ENCODE measurements at regions not wholly inside any gene's neighbourhood (a gene's known extent, or its start where the extent isn't known, plus 50 kb on each side); places are given as distances from the start of the nearest gene placed in this dataset.
"Not testable (repeated sequence)": the region's sequence is repeated elsewhere in the genome, so short reads cannot be mapped to it uniquely, and the experiment has no call there.

DNA sequence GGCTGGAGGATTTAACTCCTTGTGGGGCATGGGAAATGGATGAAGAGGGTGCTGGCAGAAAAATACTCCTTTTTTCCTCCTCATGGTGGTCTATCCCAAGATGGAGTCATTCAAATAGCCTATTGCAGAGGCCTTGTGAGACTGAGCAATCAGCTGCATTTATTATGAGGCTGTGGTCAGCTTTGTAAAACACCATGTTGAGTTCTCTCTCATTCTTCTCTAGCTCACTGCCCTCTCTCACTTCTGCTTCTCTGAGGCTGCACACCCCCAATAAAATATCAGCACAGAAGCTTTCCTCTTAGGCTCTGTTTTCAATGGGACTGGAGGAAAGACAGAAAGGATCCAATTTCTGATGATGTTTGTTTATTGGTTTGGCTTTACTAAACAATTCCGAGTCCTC, 467.1 kb downstream of the ADCYAP1 start:
- WGBS: 92% methylated on average over 1 of the region's 1 CpG
- TF ChIP-seq YY1 (IDR thresholded peaks at IDR 0.05) (no peak), TAF1 (conservative IDR thresholded peaks at IDR 0.05) (no peak)
- TF ChIP-seq, protein P1, sequence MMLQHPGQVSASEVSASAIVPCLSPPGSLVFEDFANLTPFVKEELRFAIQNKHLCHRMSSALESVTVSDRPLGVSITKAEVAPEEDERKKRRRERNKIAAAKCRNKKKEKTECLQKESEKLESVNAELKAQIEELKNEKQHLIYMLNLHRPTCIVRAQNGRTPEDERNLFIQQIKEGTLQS (IDR thresholded peaks at IDR 0.05): no peak
- H3K9me3 ChIP-seq (ENCODE audit: control insufficient read depth in 4 of 4, low read length in 3 of 4): no peaks in the 10 kb centered on the region
- no peak overlapping the region for H3K9ac ChIP-seq (ENCODE audit: low read depth in 1 of 2, low read length in 2 of 2)
- H3K4me3 ChIP-seq (ENCODE audit: low read depth in 1 of 3, low read length in 3 of 3): no peak overlapping the region
- no peaks in the 10 kb centered on the region for H3K4me1 ChIP-seq (ENCODE audit: control insufficient read depth in 4 of 4, insufficient read depth in 4 of 4, low read length in 3 of 4)
- no peak overlapping the region for H3K27ac ChIP-seq (ENCODE audit: low read depth in 1 of 2, low read length in 2 of 2)
- no peak for DNase-seq (ENCODE audit: low spot score)
- H3K36me3 ChIP-seq (ENCODE audit: control insufficient read depth in 4 of 4, insufficient read depth in 3 of 4, low read depth in 1 of 4, low read length in 3 of 4): no peaks in the 10 kb centered on the region
- no peaks in the 10 kb centered on the region for H3K27me3 ChIP-seq (ENCODE audit: control insufficient read depth in 4 of 4, insufficient read depth in 4 of 4, low read length in 3 of 4)

DNA sequence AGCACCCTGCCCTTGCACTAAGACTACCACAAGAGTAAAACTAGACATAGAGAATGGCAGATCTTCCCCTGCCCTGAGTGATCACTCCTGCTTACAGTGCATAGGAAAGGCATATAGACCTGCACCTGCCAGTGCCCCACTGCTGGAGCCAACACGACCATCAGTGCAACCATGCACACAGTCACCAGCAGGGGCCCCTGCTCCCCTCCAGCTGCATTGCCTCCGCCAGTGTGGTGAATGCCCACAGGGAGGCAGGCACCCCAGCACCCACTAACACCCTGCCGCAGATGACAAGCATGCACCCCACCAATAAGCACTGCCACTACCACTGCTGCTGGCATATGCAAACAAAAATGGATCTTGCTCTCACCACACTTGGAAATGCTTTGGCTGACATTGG, 478.8 kb downstream of the ADCYAP1 start:
- no peaks in the 10 kb centered on the region for H3K27me3 ChIP-seq (ENCODE audit: control insufficient read depth in 4 of 4, insufficient read depth in 4 of 4, low read length in 3 of 4)
- TF ChIP-seq TAF1 (conservative IDR thresholded peaks at IDR 0.05) (no peak), HNF4A (conservative IDR thresholded peaks at IDR 0.05) (no peak), RAD21 (IDR thresholded peaks at IDR 0.05) (no peak), FOXA2 (IDR thresholded peaks at IDR 0.05) (no peak), GABPA (IDR thresholded peaks at IDR 0.05 in 1 of 2, conservative IDR thresholded peaks at IDR 0.05 in 1 of 2) (no peak), SP1 (IDR thresholded peaks at IDR 0.05) (no peak), HNF4G (IDR thresholded peaks at IDR 0.05) (no peak)
- TF ChIP-seq, protein P1 (IDR thresholded peaks at IDR 0.05): no peak
- H3K4me1 ChIP-seq (ENCODE audit: control insufficient read depth in 4 of 4, insufficient read depth in 4 of 4, low read length in 3 of 4): no peaks in the 10 kb centered on the region
- H3K27ac ChIP-seq (ENCODE audit: low read depth in 1 of 2, low read length in 2 of 2): no peak overlapping the region
- H3K36me3 ChIP-seq (ENCODE audit: control insufficient read depth in 4 of 4, insufficient read depth in 3 of 4, low read depth in 1 of 4, low read length in 3 of 4): no peaks in the 10 kb centered on the region
- no peaks in the 10 kb centered on the region for H3K9me3 ChIP-seq (ENCODE audit: control insufficient read depth in 4 of 4, low read length in 3 of 4)
- H3K4me3 ChIP-seq (ENCODE audit: low read depth in 1 of 3, low read length in 3 of 3): no peak overlapping the region
- no peak overlapping the region for H3K9ac ChIP-seq (ENCODE audit: low read depth in 1 of 2, low read length in 2 of 2)
- WGBS: 92% methylated on average over 3 of the region's 3 CpGs
- DNase-seq (ENCODE audit: low spot score): no peak

DNA sequence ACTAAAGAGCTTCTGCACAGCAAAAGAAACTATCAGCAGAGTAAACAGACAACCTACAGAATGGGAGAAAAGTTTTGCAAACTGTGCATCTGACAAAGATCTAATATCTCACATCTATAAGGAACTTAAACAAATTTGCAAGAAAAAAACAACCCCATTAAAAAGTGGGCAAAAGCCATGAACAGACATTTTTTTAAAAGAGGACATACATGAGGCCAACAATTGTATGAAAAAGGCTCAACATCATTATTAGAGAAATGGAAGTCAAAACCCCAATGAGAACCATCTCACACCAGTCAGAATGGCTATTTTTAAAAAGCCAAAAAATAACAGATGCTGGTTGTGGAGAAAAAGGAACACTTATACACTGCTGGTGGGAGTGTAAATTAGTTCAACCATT, 483.8 kb downstream of the ADCYAP1 start:
- H3K4me1 ChIP-seq (ENCODE audit: control insufficient read depth in 4 of 4, insufficient read depth in 4 of 4, low read length in 3 of 4): peaks cover 2 to 25% (median 21%) of the 10 kb centered on the region in 4 donors
- H3K36me3 ChIP-seq (ENCODE audit: control insufficient read depth in 4 of 4, insufficient read depth in 3 of 4, low read depth in 1 of 4, low read length in 3 of 4); H3K9me3 ChIP-seq (ENCODE audit: control insufficient read depth in 4 of 4, low read length in 3 of 4); H3K4me3 ChIP-seq (ENCODE audit: low read depth in 1 of 3, low read length in 3 of 3); DNase-seq (ENCODE audit: low spot score); H3K27me3 ChIP-seq (ENCODE audit: control insufficient read depth in 4 of 4, insufficient read depth in 4 of 4, low read length in 3 of 4); H3K27ac ChIP-seq (ENCODE audit: low read depth in 1 of 2, low read length in 2 of 2); H3K9ac ChIP-seq (ENCODE audit: low read depth in 1 of 2, low read length in 2 of 2): not testable (repeated sequence)

DNA sequence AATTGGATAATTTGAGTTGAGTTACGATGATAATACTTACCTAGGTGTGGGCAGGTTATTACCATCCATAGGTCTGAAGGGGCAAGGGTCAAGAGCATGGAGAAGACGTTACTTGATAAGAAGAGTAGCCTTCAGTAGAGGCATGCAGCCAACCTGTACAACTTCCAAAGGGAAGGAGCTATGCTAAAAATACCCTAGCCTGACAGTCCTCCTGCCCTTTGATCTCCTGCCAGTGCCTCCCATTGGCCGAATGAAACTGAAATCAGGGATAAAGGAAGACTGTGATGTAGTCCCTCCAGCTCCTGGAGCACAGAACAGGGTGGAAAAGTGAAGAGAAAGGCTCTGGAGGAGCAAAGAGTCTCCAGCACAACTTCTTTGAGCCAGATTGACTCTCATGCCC, 487.4 kb downstream of the ADCYAP1 start:
- H3K27me3 ChIP-seq (ENCODE audit: control insufficient read depth in 4 of 4, insufficient read depth in 4 of 4, low read length in 3 of 4): no peaks in the 10 kb centered on the region
- 19% methylated on average over 3 of the region's 3 CpGs for WGBS
- H3K27ac ChIP-seq (ENCODE audit: low read depth in 1 of 2, low read length in 2 of 2): peak overlapping the region in 1 of 2 donors; percentile 51
- peak overlapping the region in 1 of 3 donors; percentile 10 for H3K4me3 ChIP-seq (ENCODE audit: low read depth in 1 of 3, low read length in 3 of 3)
- no peaks in the 10 kb centered on the region for H3K9me3 ChIP-seq (ENCODE audit: control insufficient read depth in 4 of 4, low read length in 3 of 4)
- no peak overlapping the region for H3K9ac ChIP-seq (ENCODE audit: low read depth in 1 of 2, low read length in 2 of 2)
- peak; percentile 44 for DNase-seq (ENCODE audit: low spot score)
- H3K4me1 ChIP-seq (ENCODE audit: control insufficient read depth in 4 of 4, insufficient read depth in 4 of 4, low read length in 3 of 4): peaks cover 2 to 46% (median 26%) of the 10 kb centered on the region in 4 donors
- no peaks in the 10 kb centered on the region for H3K36me3 ChIP-seq (ENCODE audit: control insufficient read depth in 4 of 4, insufficient read depth in 3 of 4, low read depth in 1 of 4, low read length in 3 of 4)
- TF ChIP-seq EGR1 (IDR thresholded peaks at IDR 0.05; ENCODE audit: low read depth in 2 of 2) (no peak), HNF4A (conservative IDR thresholded peaks at IDR 0.05) (peak; percentile 59 to 75), FOXA2 (IDR thresholded peaks at IDR 0.05) (peak; percentile 12), RAD21 (IDR thresholded peaks at IDR 0.05) (peak in 1 of 2 donors; percentile 49), SP1 (IDR thresholded peaks at IDR 0.05) (peak; percentile 10), FOXA1 (IDR thresholded peaks at IDR 0.05) (no peak), HNF4G (IDR thresholded peaks at IDR 0.05) (no peak), YY1 (IDR thresholded peaks at IDR 0.05) (peak; percentile 51), GABPA (IDR thresholded peaks at IDR 0.05 in 1 of 2, conservative IDR thresholded peaks at IDR 0.05 in 1 of 2) (no peak), NR2F2 (IDR thresholded peaks at IDR 0.05) (no peak), RXRA (IDR thresholded peaks at IDR 0.05) (peak in 1 of 2 donors; percentile 55), TAF1 (conservative IDR thresholded peaks at IDR 0.05) (no peak), JUND (IDR thresholded peaks at IDR 0.05) (peak in 1 of 2 donors; percentile 47)
- TF ChIP-seq, protein P1 (IDR thresholded peaks at IDR 0.05): no peak
- TF ChIP-seq, protein P2, sequence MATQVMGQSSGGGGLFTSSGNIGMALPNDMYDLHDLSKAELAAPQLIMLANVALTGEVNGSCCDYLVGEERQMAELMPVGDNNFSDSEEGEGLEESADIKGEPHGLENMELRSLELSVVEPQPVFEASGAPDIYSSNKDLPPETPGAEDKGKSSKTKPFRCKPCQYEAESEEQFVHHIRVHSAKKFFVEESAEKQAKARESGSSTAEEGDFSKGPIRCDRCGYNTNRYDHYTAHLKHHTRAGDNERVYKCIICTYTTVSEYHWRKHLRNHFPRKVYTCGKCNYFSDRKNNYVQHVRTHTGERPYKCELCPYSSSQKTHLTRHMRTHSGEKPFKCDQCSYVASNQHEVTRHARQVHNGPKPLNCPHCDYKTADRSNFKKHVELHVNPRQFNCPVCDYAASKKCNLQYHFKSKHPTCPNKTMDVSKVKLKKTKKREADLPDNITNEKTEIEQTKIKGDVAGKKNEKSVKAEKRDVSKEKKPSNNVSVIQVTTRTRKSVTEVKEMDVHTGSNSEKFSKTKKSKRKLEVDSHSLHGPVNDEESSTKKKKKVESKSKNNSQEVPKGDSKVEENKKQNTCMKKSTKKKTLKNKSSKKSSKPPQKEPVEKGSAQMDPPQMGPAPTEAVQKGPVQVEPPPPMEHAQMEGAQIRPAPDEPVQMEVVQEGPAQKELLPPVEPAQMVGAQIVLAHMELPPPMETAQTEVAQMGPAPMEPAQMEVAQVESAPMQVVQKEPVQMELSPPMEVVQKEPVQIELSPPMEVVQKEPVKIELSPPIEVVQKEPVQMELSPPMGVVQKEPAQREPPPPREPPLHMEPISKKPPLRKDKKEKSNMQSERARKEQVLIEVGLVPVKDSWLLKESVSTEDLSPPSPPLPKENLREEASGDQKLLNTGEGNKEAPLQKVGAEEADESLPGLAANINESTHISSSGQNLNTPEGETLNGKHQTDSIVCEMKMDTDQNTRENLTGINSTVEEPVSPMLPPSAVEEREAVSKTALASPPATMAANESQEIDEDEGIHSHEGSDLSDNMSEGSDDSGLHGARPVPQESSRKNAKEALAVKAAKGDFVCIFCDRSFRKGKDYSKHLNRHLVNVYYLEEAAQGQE (IDR thresholded peaks at IDR 0.05): peak; percentile 20
- TF ChIP-seq, protein P3, sequence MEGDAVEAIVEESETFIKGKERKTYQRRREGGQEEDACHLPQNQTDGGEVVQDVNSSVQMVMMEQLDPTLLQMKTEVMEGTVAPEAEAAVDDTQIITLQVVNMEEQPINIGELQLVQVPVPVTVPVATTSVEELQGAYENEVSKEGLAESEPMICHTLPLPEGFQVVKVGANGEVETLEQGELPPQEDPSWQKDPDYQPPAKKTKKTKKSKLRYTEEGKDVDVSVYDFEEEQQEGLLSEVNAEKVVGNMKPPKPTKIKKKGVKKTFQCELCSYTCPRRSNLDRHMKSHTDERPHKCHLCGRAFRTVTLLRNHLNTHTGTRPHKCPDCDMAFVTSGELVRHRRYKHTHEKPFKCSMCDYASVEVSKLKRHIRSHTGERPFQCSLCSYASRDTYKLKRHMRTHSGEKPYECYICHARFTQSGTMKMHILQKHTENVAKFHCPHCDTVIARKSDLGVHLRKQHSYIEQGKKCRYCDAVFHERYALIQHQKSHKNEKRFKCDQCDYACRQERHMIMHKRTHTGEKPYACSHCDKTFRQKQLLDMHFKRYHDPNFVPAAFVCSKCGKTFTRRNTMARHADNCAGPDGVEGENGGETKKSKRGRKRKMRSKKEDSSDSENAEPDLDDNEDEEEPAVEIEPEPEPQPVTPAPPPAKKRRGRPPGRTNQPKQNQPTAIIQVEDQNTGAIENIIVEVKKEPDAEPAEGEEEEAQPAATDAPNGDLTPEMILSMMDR (IDR thresholded peaks at IDR 0.05; ENCODE audit: low read depth, low read length, missing input control): no peak
- TF ChIP-seq, protein P4, sequence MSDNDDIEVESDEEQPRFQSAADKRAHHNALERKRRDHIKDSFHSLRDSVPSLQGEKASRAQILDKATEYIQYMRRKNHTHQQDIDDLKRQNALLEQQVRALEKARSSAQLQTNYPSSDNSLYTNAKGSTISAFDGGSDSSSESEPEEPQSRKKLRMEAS (IDR thresholded peaks at IDR 0.05): no peak
